H7 (cell line): ENCODE measurements at regions not wholly inside any gene's neighbourhood (a gene's known extent, or its start where the extent isn't known, plus 50 kb on each side); places are given as distances from the start of the nearest gene placed in this dataset.

ENCODE experiments used
- DNase-seq: peaks from one replicate; pipeline ENCODE4 v3.0.0; 2012
- H3K27me3 ChIP-seq: 2 replicates; pipeline ENCODE4 v1.6.0; 2011; ENCODE audit warnings: mild to moderate bottlenecking, low read length; ENCODE audit not compliant: control insufficient read depth, insufficient read depth
- H3K36me3 ChIP-seq: replicated peaks from 2 replicates; pipeline ENCODE4 v1.5.1; 2011; ENCODE audit warnings: low read length; ENCODE audit not compliant: control insufficient read depth, insufficient read depth
- H3K4me3 ChIP-seq: 2 replicates; pipeline ENCODE4 v1.5.1; 2011; ENCODE audit warnings: low read depth, mild to moderate bottlenecking, control low read depth, low read length, moderate library complexity; ENCODE audit not compliant: insufficient read depth

DNA sequence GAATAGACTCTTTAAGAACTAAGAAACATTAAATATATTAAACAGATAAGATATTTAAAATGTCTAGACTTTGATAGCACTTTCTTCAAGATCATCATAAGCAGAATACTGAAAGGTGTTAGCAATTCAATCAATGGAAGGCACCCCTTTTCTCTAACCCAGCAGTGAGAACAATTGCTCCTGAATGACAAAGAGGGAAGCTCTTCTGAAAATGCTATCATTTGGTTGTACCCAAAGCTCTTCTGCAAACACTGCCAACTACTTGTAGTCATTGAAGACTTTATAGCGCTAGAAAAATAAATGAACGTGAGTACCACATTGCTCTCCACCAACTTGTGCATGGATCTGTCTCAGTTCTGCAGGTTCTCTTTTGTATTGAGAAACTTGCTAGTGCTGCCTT lies 62.2 kb upstream of the LMO3 start:
- DNase-seq = no peak
- Histone ChIP-seq H3K36me3 (no peaks in the 10 kb centered on the region), H3K27me3 (no peaks in the 10 kb centered on the region), H3K4me3 (no peak overlapping the region)

DNA sequence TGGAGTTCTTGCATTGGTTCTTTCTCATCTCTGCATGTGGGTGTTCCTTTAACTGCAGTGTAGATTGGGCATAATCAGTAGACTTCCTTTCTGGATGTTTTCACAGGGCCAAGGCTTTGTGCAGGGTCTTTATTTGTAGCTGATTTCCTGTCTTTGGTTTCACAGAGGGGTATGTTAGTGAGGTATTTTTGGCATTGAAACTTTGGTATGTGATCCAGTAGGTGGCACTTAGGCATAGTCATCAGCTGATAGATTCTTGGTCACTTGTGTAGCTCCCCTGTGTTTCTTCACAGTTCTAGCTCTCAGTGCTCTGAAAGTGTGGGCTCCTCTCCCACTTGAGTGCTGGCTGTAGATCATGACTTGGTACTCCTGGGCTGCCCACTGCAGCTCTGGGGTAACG lies 52.7 kb upstream of the LMO3 start:
- Histone ChIP-seq H3K27me3 (no peaks in the 10 kb centered on the region), H3K36me3 (no peaks in the 10 kb centered on the region), H3K4me3 (no peak overlapping the region)
- no peak for DNase-seq
